ENCODE measurements at regions not wholly inside any gene's neighbourhood (a gene's known extent, or its start where the extent isn't known, plus 50 kb on each side); places are given as distances from the start of the nearest gene placed in this dataset.

DNA sequence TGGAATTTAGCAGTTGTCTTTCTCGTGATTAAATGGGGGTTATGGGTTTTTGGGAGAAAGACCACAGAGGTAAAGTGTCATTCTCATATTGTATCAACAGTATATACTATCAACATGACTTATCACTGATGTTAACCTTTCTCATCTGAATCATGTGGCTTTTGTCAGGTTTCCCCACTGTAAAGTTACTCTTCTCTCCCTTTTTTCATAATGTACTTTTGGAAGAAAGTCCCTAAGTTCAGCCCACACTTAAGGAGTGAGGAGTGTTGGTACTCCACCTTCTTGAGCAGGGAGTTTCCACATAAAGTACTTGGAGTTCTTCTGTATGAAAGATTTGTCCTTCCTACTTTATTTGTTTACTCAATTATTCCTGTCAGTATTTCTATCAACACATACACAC is 169.9 kb downstream of the ZNF330 start:
- no peak for TF ChIP-seq POLR2AphosphoS5 (IDR thresholded peaks at IDR 0.05; ENCODE audit: insufficient read depth, low read depth, low read length)
- no peak for TF ChIP-seq POLR2A (IDR thresholded peaks at IDR 0.05; ENCODE audit: low read depth, low read length)
- TF ChIP-seq, protein P1, sequence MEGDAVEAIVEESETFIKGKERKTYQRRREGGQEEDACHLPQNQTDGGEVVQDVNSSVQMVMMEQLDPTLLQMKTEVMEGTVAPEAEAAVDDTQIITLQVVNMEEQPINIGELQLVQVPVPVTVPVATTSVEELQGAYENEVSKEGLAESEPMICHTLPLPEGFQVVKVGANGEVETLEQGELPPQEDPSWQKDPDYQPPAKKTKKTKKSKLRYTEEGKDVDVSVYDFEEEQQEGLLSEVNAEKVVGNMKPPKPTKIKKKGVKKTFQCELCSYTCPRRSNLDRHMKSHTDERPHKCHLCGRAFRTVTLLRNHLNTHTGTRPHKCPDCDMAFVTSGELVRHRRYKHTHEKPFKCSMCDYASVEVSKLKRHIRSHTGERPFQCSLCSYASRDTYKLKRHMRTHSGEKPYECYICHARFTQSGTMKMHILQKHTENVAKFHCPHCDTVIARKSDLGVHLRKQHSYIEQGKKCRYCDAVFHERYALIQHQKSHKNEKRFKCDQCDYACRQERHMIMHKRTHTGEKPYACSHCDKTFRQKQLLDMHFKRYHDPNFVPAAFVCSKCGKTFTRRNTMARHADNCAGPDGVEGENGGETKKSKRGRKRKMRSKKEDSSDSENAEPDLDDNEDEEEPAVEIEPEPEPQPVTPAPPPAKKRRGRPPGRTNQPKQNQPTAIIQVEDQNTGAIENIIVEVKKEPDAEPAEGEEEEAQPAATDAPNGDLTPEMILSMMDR (IDR thresholded peaks at IDR 0.05; ENCODE audit: extremely low read depth in 1 of 2, insufficient read depth in 1 of 2, low read depth in 1 of 2, low read length in 2 of 2): no peak
- TF ChIP-seq MYC (IDR thresholded peaks at IDR 0.05; ENCODE audit: low read depth, low read length): no peak
- TF ChIP-seq EZH2 (IDR thresholded peaks at IDR 0.05; ENCODE audit: borderline replicate concordance, low read depth, low read length, severe bottlenecking): no peak
- TF ChIP-seq FOS (IDR thresholded peaks at IDR 0.05; ENCODE audit: borderline replicate concordance, insufficient read depth, low read length): no peak
- TF ChIP-seq, protein P2, sequence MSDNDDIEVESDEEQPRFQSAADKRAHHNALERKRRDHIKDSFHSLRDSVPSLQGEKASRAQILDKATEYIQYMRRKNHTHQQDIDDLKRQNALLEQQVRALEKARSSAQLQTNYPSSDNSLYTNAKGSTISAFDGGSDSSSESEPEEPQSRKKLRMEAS (IDR thresholded peaks at IDR 0.05; ENCODE audit: insufficient read depth, insufficient read length): no peak
- no peak for TF ChIP-seq GATA2 (IDR thresholded peaks at IDR 0.05; ENCODE audit: insufficient read depth, insufficient read length, low read depth, low read length)
